Ishikawa (cell line): ENCODE measurements at regions not wholly inside any gene's neighbourhood (a gene's known extent, or its start where the extent isn't known, plus 50 kb on each side); places are given as distances from the start of the nearest gene placed in this dataset.

Experiments used
- NFIC ChIP-seq: IDR thresholded peaks from 2 replicates; pipeline ENCODE4 v1.6.1; 2012
- RAD21 ChIP-seq: IDR thresholded peaks from 2 replicates; pipeline ENCODE4 v1.6.1; 2012; ENCODE audit warnings: low read depth
- YY1 ChIP-seq: IDR thresholded peaks from 2 replicates; pipeline ENCODE4 v1.6.1; 2012; ENCODE audit warnings: low read depth

- TF ChIP-seq YY1: no peak
- no peak for TF ChIP-seq RAD21
- TF ChIP-seq NFIC: no peak
These were observed 333.8 kb downstream of the MN1 start for GRCh38 chr22:27467711-27468110.
